ENCODE measurements at regions not wholly inside any gene's neighbourhood (a gene's known extent, or its start where the extent isn't known, plus 50 kb on each side); places are given as distances from the start of the nearest gene placed in this dataset.

- 0 out of 2 replicates have a peak, but pooled peaks cover 4% of the 10 kb centered on the region for H3K23me2 ChIP-seq (ENCODE audit: low read depth, low read length)
- H4K20me1 ChIP-seq (replicated peaks in 1 of 2; ENCODE audit: control insufficient read depth in 1 of 2, insufficient read depth in 2 of 2, low read length in 2 of 2), result no peaks in the 10 kb centered on the region
- peaks cover 0 to 3% (median under 1%) of the 10 kb centered on the region in 4 experiments; a peak in 2 of 7 replicates for H3K27me3 ChIP-seq (replicated peaks in 1 of 4; ENCODE audit: control insufficient read depth in 3 of 4, extremely low read depth in 1 of 4, insufficient read depth in 3 of 4, low read length in 3 of 4)
- no peak overlapping the region for H2AFZ ChIP-seq (ENCODE audit: low read length)
- no peaks in the 10 kb centered on the region for H3K4me1 ChIP-seq (replicated peaks in 1 of 4; ENCODE audit: control insufficient read depth in 3 of 4, insufficient read depth in 4 of 4, low read length in 3 of 4)
- no peak overlapping the region for H3K23ac ChIP-seq (ENCODE audit: insufficient read length)
- no peaks in the 10 kb centered on the region for H3K79me2 ChIP-seq (ENCODE audit: control insufficient read depth in 1 of 2, insufficient read depth in 2 of 2, low read length in 2 of 2)
- H3K18ac ChIP-seq (ENCODE audit: extremely low read depth, low read length), result no peak overlapping the region
- H3K9ac ChIP-seq (replicated peaks in 1 of 4; ENCODE audit: extremely low read depth in 1 of 4, low read depth in 3 of 4, low read length in 3 of 4), result no peak overlapping the region
- H3K27ac ChIP-seq (ENCODE audit: low read depth, low read length), result no peak overlapping the region
- no peak overlapping the region for H2BK15ac ChIP-seq (ENCODE audit: low read length)
- H3K4ac ChIP-seq (replicated peaks; ENCODE audit: insufficient read length, low read depth, low read length), result no peak overlapping the region
- no peak overlapping the region for H2AK5ac ChIP-seq (ENCODE audit: low read depth, low read length)
- H2BK20ac ChIP-seq (ENCODE audit: low read length), result no peak overlapping the region
- H3K4me2 ChIP-seq (ENCODE audit: insufficient read depth in 1 of 2, low read depth in 2 of 2, low read length in 2 of 2), result no peak overlapping the region
- ChIA-PET CTCF (ENCODE audit: partially characterized antibody) (interaction anchor here (1.3 to 6.7 kb wide), 5 partner anchors 32 to 163 kb away, joined by 3 to 41 read pairs (median 4); no protein-coding TSS in a partner anchor), POLR2A (ENCODE audit: partially characterized antibody) (no interaction called here)
- H3K14ac ChIP-seq (ENCODE audit: insufficient read length), result no peak overlapping the region
- no peak overlapping the region for H2BK12ac ChIP-seq (ENCODE audit: low read depth, low read length)
- H3K79me1 ChIP-seq (ENCODE audit: low read depth, low read length), result no peaks in the 10 kb centered on the region
- FAIRE-seq, result no peak
- DNase-seq (ENCODE audit: low read depth in 1 of 2, low spot score in 2 of 2), result no peak
- H4K5ac ChIP-seq (ENCODE audit: insufficient read length, low read depth, low read length), result no peak overlapping the region
- no peak overlapping the region for H2BK5ac ChIP-seq (ENCODE audit: low read depth, low read length)
- H4K8ac ChIP-seq (ENCODE audit: extremely low read depth, insufficient read depth, low read length), result no peak overlapping the region
- no peaks in the 10 kb centered on the region; a peak in 1 of 4 replicates for H3K9me3 ChIP-seq (ENCODE audit: insufficient read depth in 2 of 2, low read depth in 1 of 2, low read length in 1 of 2)
- no peak overlapping the region for H3K4me3 ChIP-seq (ENCODE audit: extremely low read depth in 1 of 4, insufficient read depth in 2 of 4, low read depth in 3 of 4, low read length in 4 of 4)
- H2BK120ac ChIP-seq (replicated peaks; ENCODE audit: low read depth, low read length), result no peak overlapping the region
- 64% methylated on average over 6 of the region's 6 CpGs; no CpG with 5 or more reads in 1 of the 2 experiments for WGBS, 2 experiments (ENCODE audit: extremely low coverage in 1 of 2, insufficient coverage in 1 of 2, insufficient read length in 1 of 2, insufficient replicate concordance in 2 of 2, low coverage in 1 of 2, low lambda C conversion rate in 2 of 2, missing lambda C conversion rate in 1 of 2)
- no peaks in the 10 kb centered on the region for H3K36me3 ChIP-seq (ENCODE audit: control insufficient read depth in 2 of 4, insufficient read depth in 4 of 4, low read length in 3 of 4)
- no peak overlapping the region for H3K56ac ChIP-seq (replicated peaks; ENCODE audit: insufficient read length, low read depth, low read length)
- no peak overlapping the region for H4K91ac ChIP-seq (replicated peaks; ENCODE audit: insufficient read length, low read length)
- TF ChIP-seq EP300 (IDR thresholded peaks at IDR 0.05; ENCODE audit: borderline replicate concordance in 1 of 2, low read depth in 2 of 2, low read length in 2 of 2), result no peak
- no peak for TF ChIP-seq CTBP2 (IDR thresholded peaks at IDR 0.05; ENCODE audit: borderline replicate concordance, insufficient read depth, insufficient read length, low read length)
- no peak for TF ChIP-seq SP1 (IDR thresholded peaks at IDR 0.05; ENCODE audit: low read depth, low read length)
- TF ChIP-seq CBX8 (IDR thresholded peaks at IDR 0.05; ENCODE audit: borderline replicate concordance, low read depth, low read length), result no peak
- TF ChIP-seq RAD21 (IDR thresholded peaks at IDR 0.05 in 1 of 2, conservative IDR thresholded peaks at IDR 0.05 in 1 of 2; ENCODE audit: low read depth in 2 of 2, low read length in 2 of 2), result no peak
- no peak for TF ChIP-seq FOSL1 (IDR thresholded peaks at IDR 0.05; ENCODE audit: insufficient read depth, low read depth, low read length)
- no peak for TF ChIP-seq GTF2F1 (IDR thresholded peaks at IDR 0.05; ENCODE audit: borderline replicate concordance, low read depth, low read length)
- no peak for TF ChIP-seq KDM1A (IDR thresholded peaks at IDR 0.05; ENCODE audit: borderline replicate concordance, low read length)
Measured at GRCh38 chr2:857937-858336, 92.7 kb upstream of the SNTG2 start.
